ENCODE measurements at regions not wholly inside any gene's neighbourhood (a gene's known extent, or its start where the extent isn't known, plus 50 kb on each side); places are given as distances from the start of the nearest gene placed in this dataset.
"Not testable (repeated sequence)": the region's sequence is repeated elsewhere in the genome, so short reads cannot be mapped to it uniquely, and the experiment has no call there.

- no peak for DNase-seq (ENCODE audit: low read depth, low spot score)
- H3K4me3 ChIP-seq (ENCODE audit: low read length), result no peak overlapping the region
Observed at GRCh38 chr3:22353126-22353525, 602.1 kb upstream of the ZNF385D start.

GRCh38 chr3:22358334-22358733 is 607.3 kb upstream of the ZNF385D start:
- H3K4me3 ChIP-seq (ENCODE audit: low read length), result no peak overlapping the region
- DNase-seq (ENCODE audit: low read depth, low spot score), result no peak

GRCh38 chr3:22360164-22360563 is 609.2 kb upstream of the ZNF385D start:
- no peak overlapping the region for H3K4me3 ChIP-seq (ENCODE audit: low read length)
- no peak for DNase-seq (ENCODE audit: low read depth, low spot score)

DNA sequence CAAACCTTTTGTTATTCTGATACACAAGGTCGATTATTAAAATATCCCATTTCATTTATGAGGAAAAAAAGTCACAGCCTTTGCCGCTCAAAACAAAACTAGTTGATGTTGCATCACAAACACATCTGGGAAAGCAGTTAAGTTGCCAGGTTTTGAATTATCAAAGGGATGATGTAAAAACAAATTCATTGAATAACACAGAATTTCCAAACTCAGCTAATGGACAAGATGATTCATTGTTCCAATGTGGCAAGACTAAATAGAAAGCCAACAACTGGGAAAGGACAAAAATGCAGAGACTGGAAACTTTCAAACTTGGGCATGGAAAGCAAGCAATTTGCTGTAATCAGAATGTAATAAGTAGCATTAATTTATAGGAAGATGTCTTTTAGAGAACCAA is 610.0 kb upstream of the ZNF385D start:
- no peak overlapping the region for H3K4me3 ChIP-seq (ENCODE audit: low read length)
- no peak for DNase-seq (ENCODE audit: low read depth, low spot score)

GRCh38 chr3:22361521-22361920 is 610.5 kb upstream of the ZNF385D start:
- no peak overlapping the region for H3K4me3 ChIP-seq (ENCODE audit: low read length)
- DNase-seq (ENCODE audit: low read depth, low spot score), result no peak

DNA sequence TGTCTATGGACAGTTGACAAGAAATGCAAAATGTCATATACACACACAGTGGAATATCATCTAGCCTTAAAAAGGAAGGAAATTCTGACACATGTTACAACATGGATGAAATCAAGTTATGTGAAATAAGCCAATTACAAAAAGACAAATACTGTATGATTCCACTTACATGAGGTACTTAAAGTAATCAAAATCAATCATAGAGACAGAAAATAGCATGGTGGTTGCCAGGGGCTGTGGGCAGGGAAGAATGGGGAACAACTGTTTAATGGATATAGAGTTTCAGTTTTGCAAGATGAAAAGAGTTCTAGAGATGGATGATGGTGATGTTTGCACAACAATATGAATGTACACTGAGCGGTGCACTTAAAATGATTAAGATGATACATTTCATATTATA is 613.8 kb upstream of the ZNF385D start:
- no peak for DNase-seq (ENCODE audit: low read depth, low spot score)

GRCh38 chr3:22366781-22367180 is 615.8 kb upstream of the ZNF385D start:
- no peak overlapping the region for H3K4me3 ChIP-seq (ENCODE audit: low read length)
- DNase-seq (ENCODE audit: low read depth, low spot score), result no peak

More for the DNA sequence above, 613.8 kb upstream of the ZNF385D start:
- H3K4me3 ChIP-seq (ENCODE audit: low read length), result no peak overlapping the region

- no peak for DNase-seq (ENCODE audit: low read depth, low spot score)
- no peak overlapping the region for H3K4me3 ChIP-seq (ENCODE audit: low read length)
Observed at GRCh38 chr3:22371036-22371435, 620.0 kb upstream of the ZNF385D start.

- no peak for DNase-seq (ENCODE audit: low read depth, low spot score)
- no peak overlapping the region for H3K4me3 ChIP-seq (ENCODE audit: low read length)
Observed at GRCh38 chr3:22371607-22372291, 620.7 kb upstream of the ZNF385D start.

GRCh38 chr3:22372292-22373062 is 621.5 kb upstream of the ZNF385D start:
- H3K4me3 ChIP-seq (ENCODE audit: low read length), result no peak overlapping the region
- no peak for DNase-seq (ENCODE audit: low read depth, low spot score)

- H3K4me3 ChIP-seq (ENCODE audit: low read length), result no peak overlapping the region
- no peak for DNase-seq (ENCODE audit: low read depth, low spot score)
Observed at GRCh38 chr3:22373182-22373581, 622.2 kb upstream of the ZNF385D start.

DNA sequence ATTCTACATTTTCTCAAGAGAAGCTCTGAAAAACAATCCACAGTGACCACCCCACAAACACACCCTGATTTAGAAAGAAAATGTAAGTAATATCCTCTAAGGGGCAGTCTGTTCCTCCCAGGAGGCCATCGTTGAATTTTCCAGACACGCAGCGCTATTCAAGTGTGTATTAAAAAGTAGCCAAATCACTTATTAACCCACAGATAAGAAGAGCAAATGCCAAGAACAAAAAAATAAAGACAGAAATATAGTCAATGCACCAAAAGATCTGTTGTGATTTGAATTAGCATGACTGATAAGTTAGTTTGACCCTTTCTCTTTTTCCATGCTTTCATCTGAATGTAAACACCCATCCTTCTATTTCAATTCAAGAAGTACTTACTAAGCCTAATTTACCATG is 622.8 kb upstream of the ZNF385D start:
- DNase-seq (ENCODE audit: low read depth, low spot score), result no peak
- H3K4me3 ChIP-seq (ENCODE audit: low read length), result no peak overlapping the region

DNA sequence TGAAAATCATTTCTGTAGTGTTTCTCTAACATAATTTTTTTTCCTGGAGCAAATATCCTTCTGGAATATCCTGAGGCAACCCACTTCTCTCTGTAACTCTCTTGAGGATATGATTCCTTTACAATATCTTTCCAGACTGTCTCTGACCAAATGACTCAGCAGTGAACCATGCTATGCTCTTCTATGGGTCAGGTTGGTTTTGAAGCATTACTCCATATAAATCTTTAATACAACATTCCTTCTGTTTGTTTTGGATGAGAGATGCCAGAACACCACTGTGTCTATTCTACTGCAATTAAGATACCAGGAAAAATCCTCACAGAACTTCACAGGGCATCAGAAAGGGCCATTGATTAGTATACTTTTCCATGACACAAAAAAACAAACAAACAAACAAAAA is 626.4 kb upstream of the ZNF385D start:
- no peak for DNase-seq (ENCODE audit: low read depth, low spot score)
- H3K4me3 ChIP-seq (ENCODE audit: low read length), result no peak overlapping the region

DNA sequence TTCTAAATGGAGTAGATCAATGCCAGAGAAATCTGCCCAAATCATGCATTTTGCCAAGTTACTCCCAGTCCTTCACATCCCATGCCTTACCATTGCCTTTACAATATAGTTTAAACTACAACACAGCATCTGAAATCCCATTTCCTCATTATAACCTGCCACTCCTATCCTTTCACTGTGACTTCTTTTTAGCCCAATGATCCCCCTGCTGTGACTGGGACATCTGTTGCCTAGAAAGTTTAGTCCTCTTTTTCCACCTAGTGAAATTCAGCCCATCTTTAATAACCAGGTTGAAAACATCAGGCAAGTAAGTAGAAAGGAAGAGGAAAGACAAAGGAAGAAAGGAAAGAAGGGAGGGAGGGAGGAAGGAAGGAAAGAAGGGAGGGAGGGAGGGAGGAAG is 627.9 kb upstream of the ZNF385D start:
- no peak for DNase-seq (ENCODE audit: low read depth, low spot score)
- H3K4me3 ChIP-seq (ENCODE audit: low read length), result no peak overlapping the region

- no peak overlapping the region for H3K4me3 ChIP-seq (ENCODE audit: low read length)
- no peak for DNase-seq (ENCODE audit: low read depth, low spot score)
Observed at GRCh38 chr3:22380253-22380652, 629.2 kb upstream of the ZNF385D start.

GRCh38 chr3:22381564-22381963 is 630.6 kb upstream of the ZNF385D start:
- not testable (repeated sequence) for H3K4me3 ChIP-seq (ENCODE audit: low read length); DNase-seq (ENCODE audit: low read depth, low spot score)

- DNase-seq (ENCODE audit: low read depth, low spot score), result no peak
- H3K4me3 ChIP-seq (ENCODE audit: low read length), result no peak overlapping the region
Observed at GRCh38 chr3:22383285-22383684, 632.3 kb upstream of the ZNF385D start.

DNA sequence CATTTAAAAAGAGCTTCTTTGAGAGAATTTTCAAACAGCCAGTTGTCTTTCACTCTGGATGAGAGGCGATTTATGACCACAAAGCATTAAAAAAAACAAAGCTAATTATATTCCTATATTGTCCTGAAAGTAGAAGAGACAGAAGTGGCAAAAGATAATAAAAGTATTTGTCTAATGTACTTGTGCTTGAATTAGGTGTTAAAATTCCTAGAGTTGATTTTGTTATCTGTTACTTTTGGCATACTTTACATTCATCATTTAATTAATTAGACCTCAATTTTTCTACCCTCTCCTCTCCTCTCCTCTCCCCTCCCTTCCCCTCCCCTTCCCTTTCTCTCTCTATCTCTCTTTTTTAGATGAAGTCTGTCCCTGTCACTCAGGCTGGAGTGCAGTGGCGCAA is 635.1 kb upstream of the ZNF385D start:
- no peak for DNase-seq (ENCODE audit: low read depth, low spot score)
- no peak overlapping the region for H3K4me3 ChIP-seq (ENCODE audit: low read length)

- no peak overlapping the region for H3K4me3 ChIP-seq (ENCODE audit: low read length)
- no peak for DNase-seq (ENCODE audit: low read depth, low spot score)
Observed at GRCh38 chr3:22392286-22392685, 641.3 kb upstream of the ZNF385D start.

DNA sequence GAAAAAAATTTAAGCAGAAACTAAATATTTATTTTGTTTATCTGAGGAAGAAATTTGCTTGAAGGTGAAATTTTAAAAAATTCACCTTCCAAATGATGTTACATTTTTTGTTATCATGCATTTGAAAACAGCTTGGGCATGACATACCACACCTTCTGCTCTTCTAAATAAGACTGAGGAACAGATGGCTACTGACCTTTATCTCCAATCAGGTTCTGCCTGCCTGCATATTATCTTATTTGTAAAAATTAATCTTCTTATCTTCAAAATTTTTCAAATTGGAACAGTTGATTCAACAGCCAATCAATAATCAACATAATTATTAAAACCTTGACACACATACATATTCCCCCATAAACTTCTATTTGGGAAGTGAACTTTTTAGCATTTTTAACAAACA is 641.8 kb upstream of the ZNF385D start:
- no peak overlapping the region for H3K4me3 ChIP-seq (ENCODE audit: low read length)
- DNase-seq (ENCODE audit: low read depth, low spot score), result no peak

GRCh38 chr3:22399566-22399965 is 648.6 kb upstream of the ZNF385D start:
- H3K4me3 ChIP-seq (ENCODE audit: low read length), result no peak overlapping the region
- no peak for DNase-seq (ENCODE audit: low read depth, low spot score)

Data from Jurkat, Clone E6-1 (cell line).